ENCODE measurements at regions not wholly inside any gene's neighbourhood (a gene's known extent, or its start where the extent isn't known, plus 50 kb on each side); places are given as distances from the start of the nearest gene placed in this dataset.

DNA sequence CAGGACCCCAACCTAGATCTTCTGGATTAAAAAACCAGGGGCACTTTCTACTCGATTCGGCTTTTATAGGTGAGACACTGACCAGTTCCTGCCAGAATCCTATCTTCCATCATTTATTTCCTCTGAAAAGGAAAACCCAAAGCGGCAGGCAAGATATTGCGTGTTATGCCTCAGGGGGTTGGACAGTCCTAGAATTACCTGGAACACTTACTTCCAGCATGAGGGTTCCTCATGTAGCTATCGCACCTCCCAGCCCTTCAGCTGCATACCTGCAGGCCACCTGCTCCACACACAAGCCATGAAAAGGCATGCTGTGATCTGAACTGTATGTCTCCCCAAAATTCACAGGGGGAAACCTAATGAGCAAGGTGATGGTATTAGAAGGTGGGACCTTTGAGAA lies 58.3 kb upstream of the DLG1 start:
- Histone ChIP-seq H3K9me3 (ENCODE audit: severe bottlenecking) (peaks cover 5% of the 10 kb centered on the region), H3K4me3 (ENCODE audit: severe bottlenecking) (no peak overlapping the region), H3K36me3 (ENCODE audit: low read depth) (no peaks in the 10 kb centered on the region), H3K27me3 (ENCODE audit: insufficient read depth, poor library complexity, severe bottlenecking) (no peaks in the 10 kb centered on the region), H3K27ac (ENCODE audit: poor library complexity, severe bottlenecking) (no peak overlapping the region), H3K4me1 (ENCODE audit: insufficient read depth, poor library complexity, severe bottlenecking) (no peaks in the 10 kb centered on the region)
- TF ChIP-seq, protein P1, sequence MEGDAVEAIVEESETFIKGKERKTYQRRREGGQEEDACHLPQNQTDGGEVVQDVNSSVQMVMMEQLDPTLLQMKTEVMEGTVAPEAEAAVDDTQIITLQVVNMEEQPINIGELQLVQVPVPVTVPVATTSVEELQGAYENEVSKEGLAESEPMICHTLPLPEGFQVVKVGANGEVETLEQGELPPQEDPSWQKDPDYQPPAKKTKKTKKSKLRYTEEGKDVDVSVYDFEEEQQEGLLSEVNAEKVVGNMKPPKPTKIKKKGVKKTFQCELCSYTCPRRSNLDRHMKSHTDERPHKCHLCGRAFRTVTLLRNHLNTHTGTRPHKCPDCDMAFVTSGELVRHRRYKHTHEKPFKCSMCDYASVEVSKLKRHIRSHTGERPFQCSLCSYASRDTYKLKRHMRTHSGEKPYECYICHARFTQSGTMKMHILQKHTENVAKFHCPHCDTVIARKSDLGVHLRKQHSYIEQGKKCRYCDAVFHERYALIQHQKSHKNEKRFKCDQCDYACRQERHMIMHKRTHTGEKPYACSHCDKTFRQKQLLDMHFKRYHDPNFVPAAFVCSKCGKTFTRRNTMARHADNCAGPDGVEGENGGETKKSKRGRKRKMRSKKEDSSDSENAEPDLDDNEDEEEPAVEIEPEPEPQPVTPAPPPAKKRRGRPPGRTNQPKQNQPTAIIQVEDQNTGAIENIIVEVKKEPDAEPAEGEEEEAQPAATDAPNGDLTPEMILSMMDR (IDR thresholded peaks at IDR 0.05; ENCODE audit: poor library complexity, severe bottlenecking), result no peak
- ATAC-seq (ENCODE audit: low read depth), result no peak
- no peak for DNase-seq (ENCODE audit: low spot score)

DNA sequence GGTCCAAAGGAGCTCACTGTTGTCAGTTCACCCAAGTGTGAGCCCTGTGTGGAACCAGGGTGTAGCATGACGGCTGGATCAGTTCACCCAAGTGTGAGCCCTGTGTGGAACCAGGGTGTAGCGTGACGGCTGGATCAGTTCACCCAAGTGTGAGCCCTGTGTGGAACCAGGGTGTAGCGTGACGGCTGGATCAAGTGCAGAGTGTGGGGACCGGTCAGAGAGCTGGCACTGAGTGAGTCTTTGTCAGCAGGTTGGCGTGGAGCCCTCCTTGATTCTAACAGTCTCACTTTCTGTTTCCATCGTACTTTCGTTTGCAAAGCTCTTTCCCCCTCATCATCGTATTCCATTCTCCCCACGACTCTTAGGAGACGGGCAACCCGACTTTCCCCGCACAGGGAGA lies 57.9 kb upstream of the DLG1 start:
- no peak overlapping the region for H3K4me3 ChIP-seq (ENCODE audit: severe bottlenecking)
- TF ChIP-seq, protein P1 (IDR thresholded peaks at IDR 0.05; ENCODE audit: poor library complexity, severe bottlenecking), result no peak
- H3K4me1 ChIP-seq (ENCODE audit: insufficient read depth, poor library complexity, severe bottlenecking), result no peaks in the 10 kb centered on the region
- DNase-seq (ENCODE audit: low spot score), result no peak
- H3K27ac ChIP-seq (ENCODE audit: poor library complexity, severe bottlenecking), result no peak overlapping the region
- peaks cover 5% of the 10 kb centered on the region for H3K9me3 ChIP-seq (ENCODE audit: severe bottlenecking)
- H3K27me3 ChIP-seq (ENCODE audit: insufficient read depth, poor library complexity, severe bottlenecking), result no peaks in the 10 kb centered on the region
- H3K36me3 ChIP-seq (ENCODE audit: low read depth), result no peaks in the 10 kb centered on the region
- no peak for ATAC-seq (ENCODE audit: low read depth)

DNA sequence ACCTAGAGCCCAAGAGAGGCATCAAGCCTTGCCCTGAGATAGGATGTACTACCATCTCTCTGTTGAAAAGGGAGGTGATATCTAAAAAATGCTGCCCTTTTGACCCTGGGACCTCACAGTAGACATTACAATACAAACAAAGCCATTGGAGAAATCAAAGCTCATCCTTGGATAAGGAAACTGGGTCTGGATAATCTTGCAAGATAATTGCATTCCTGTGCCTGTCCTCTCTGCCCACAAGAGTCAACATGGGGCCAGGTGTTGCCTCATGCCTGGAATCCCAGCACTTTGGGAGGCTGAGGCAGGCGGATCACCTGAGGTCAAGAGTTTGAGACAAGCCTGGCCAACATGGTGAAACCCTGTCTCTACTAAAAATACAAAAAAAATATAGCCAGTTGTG lies 57.3 kb upstream of the DLG1 start:
- no peak for ATAC-seq (ENCODE audit: low read depth)
- no peaks in the 10 kb centered on the region for H3K27me3 ChIP-seq (ENCODE audit: insufficient read depth, poor library complexity, severe bottlenecking)
- no peaks in the 10 kb centered on the region for H3K36me3 ChIP-seq (ENCODE audit: low read depth)
- H3K4me1 ChIP-seq (ENCODE audit: insufficient read depth, poor library complexity, severe bottlenecking), result no peaks in the 10 kb centered on the region
- H3K9me3 ChIP-seq (ENCODE audit: severe bottlenecking), result peaks cover 5% of the 10 kb centered on the region
- no peak overlapping the region for H3K27ac ChIP-seq (ENCODE audit: poor library complexity, severe bottlenecking)
- H3K4me3 ChIP-seq (ENCODE audit: severe bottlenecking), result no peak overlapping the region
- TF ChIP-seq, protein P1 (IDR thresholded peaks at IDR 0.05; ENCODE audit: poor library complexity, severe bottlenecking), result no peak
- no peak for DNase-seq (ENCODE audit: low spot score)

DNA sequence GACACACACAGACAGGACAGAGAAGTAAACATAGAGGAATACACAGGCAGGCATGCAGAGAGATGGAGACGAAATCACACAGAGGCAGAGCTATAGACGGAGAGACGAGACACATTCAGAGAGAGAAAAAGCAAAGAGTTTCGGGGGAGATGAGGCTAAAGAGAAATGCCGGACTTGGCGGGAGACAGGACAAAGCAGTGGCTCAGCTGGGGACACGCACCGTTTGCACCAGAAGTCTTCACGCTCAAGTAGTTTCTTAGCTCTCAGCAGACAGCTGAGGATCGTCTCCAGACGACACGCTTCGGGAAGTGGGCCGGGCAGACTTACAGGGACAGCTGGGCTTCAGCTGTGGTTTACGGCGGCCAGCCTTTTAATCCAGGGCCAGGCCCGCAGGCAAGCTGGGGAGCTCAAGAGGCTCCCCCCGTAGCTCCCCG lies 56.2 kb upstream of the DLG1 start:
- Histone ChIP-seq H3K9me3 (ENCODE audit: severe bottlenecking) (no peaks in the 10 kb centered on the region), H3K36me3 (ENCODE audit: low read depth) (no peaks in the 10 kb centered on the region), H3K4me3 (ENCODE audit: severe bottlenecking) (no peak overlapping the region), H3K27me3 (ENCODE audit: insufficient read depth, poor library complexity, severe bottlenecking) (no peaks in the 10 kb centered on the region), H3K27ac (ENCODE audit: poor library complexity, severe bottlenecking) (no peak overlapping the region), H3K4me1 (ENCODE audit: insufficient read depth, poor library complexity, severe bottlenecking) (no peaks in the 10 kb centered on the region)
- DNase-seq (ENCODE audit: low spot score) (no peak), ATAC-seq (ENCODE audit: low read depth) (no peak)
- TF ChIP-seq, protein P1 (IDR thresholded peaks at IDR 0.05; ENCODE audit: poor library complexity, severe bottlenecking), result no peak

DNA sequence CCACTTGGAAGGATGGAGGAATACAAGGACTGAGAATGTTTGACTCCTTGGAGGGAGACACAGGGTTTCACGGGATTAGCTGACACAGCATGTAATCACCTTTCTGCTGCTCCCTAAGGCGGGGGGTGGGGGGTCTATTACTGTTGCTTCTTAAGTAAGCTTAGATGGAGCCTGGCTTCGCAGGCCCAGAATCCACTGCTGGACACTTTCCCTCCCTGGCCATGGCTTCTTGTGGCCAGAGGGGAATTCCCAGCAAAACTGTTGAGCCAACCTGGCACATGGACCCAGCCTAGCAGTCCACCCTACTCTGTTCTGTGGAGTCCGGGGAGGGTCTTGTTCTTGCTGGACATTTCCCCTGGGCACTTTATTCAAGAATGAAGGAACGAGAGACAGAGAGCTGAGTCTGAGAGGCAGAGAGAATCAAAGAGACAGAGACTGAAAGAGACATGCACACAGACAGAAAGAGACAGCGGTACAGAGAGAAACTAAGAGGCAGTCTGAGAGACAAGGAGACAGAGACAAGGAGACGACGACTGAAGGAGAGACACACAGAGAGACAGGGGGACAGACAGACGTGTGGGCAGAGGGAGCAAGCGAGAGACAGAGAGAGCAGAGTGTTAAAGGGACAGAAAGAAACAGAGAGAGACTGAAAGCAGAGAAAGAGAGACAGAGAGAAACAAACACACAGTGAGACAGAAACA lies 55.6 kb upstream of the DLG1 start:
- Histone ChIP-seq H3K27ac (ENCODE audit: poor library complexity, severe bottlenecking) (no peak overlapping the region), H3K36me3 (ENCODE audit: low read depth) (no peaks in the 10 kb centered on the region), H3K9me3 (ENCODE audit: severe bottlenecking) (no peaks in the 10 kb centered on the region), H3K4me3 (ENCODE audit: severe bottlenecking) (no peak overlapping the region), H3K4me1 (ENCODE audit: insufficient read depth, poor library complexity, severe bottlenecking) (no peaks in the 10 kb centered on the region), H3K27me3 (ENCODE audit: insufficient read depth, poor library complexity, severe bottlenecking) (no peaks in the 10 kb centered on the region)
- no peak for DNase-seq (ENCODE audit: low spot score)
- TF ChIP-seq, protein P1 (IDR thresholded peaks at IDR 0.05; ENCODE audit: poor library complexity, severe bottlenecking), result no peak
- no peak for ATAC-seq (ENCODE audit: low read depth)
